Memory B cell (primary cell): ENCODE measurements at regions not wholly inside any gene's neighbourhood (a gene's known extent, or its start where the extent isn't known, plus 50 kb on each side); places are given as distances from the start of the nearest gene placed in this dataset.
A peak's percentile ranks its signal among the peaks of the same experiment; 100 is the strongest.

Experiments used
- ATAC-seq: fragments of 150-1000 bp; cut with Tn5 transposase; 2 replicates; pipeline ENCODE4 v1.10.0; 2021; ENCODE audit warnings: low read depth, mild to moderate bottlenecking, moderate library complexity
- DNase-seq, 2 donors: peaks; one replicate each; pipeline ENCODE4 v3.0.0; 2022; ENCODE audit warnings: low spot score in 2 of 2
- H3K27ac Mint-ChIP-seq: one replicate; pipeline ENCODE4 v1.8.0; 2022; ENCODE audit warnings: mild to moderate bottlenecking, moderate library complexity, mixed read lengths
- H3K27me3 Mint-ChIP-seq: one replicate; pipeline ENCODE4 v1.8.0; 2022; ENCODE audit warnings: mixed read lengths
- H3K36me3 Mint-ChIP-seq: one replicate; pipeline ENCODE4 v1.8.0; 2022; ENCODE audit warnings: mild to moderate bottlenecking, mixed read lengths
- H3K4me1 Mint-ChIP-seq: one replicate; pipeline ENCODE4 v1.8.0; 2022; ENCODE audit warnings: mixed read lengths
- H3K4me3 Mint-ChIP-seq: one replicate; pipeline ENCODE4 v1.8.0; 2022; ENCODE audit warnings: mild to moderate bottlenecking, moderate library complexity, mixed read lengths
- H3K9me3 Mint-ChIP-seq: one replicate; pipeline ENCODE4 v1.8.0; 2022; ENCODE audit warnings: mixed read lengths

- no peak for DNase-seq
- H3K36me3 Mint-ChIP-seq: peaks cover 4% of the 10 kb centered on the region
- H3K27me3 Mint-ChIP-seq: peaks cover 25% of the 10 kb centered on the region
- no peak overlapping the region for H3K4me3 Mint-ChIP-seq
- ATAC-seq: no peak
- no peak overlapping the region for H3K27ac Mint-ChIP-seq
- peaks cover 4% of the 10 kb centered on the region for H3K4me1 Mint-ChIP-seq
- peaks cover 7% of the 10 kb centered on the region for H3K9me3 Mint-ChIP-seq
Observed at GRCh38 chr1:54497338-54497737, 50.7 kb upstream of the ACOT11 start.

GRCh38 chr1:54495954-54496353 is 52.1 kb upstream of the ACOT11 start:
- DNase-seq (no peak), ATAC-seq (no peak)
- Mint-ChIP-seq H3K9me3 (peaks cover 7% of the 10 kb centered on the region), H3K4me3 (no peak overlapping the region), H3K4me1 (peaks cover 4% of the 10 kb centered on the region), H3K27me3 (peaks cover 24% of the 10 kb centered on the region), H3K36me3 (peaks cover 4% of the 10 kb centered on the region), H3K27ac (no peak overlapping the region)

GRCh38 chr1:54493608-54494007 is 54.4 kb upstream of the ACOT11 start:
- Mint-ChIP-seq H3K9me3 (peaks cover 7% of the 10 kb centered on the region), H3K27me3 (peaks cover 27% of the 10 kb centered on the region), H3K4me3 (no peak overlapping the region), H3K4me1 (peaks cover 2% of the 10 kb centered on the region), H3K27ac (no peak overlapping the region), H3K36me3 (peaks cover 4% of the 10 kb centered on the region)
- ATAC-seq (no peak), DNase-seq (no peak)

GRCh38 chr1:54490361-54491248 is 57.4 kb upstream of the ACOT11 start:
- Mint-ChIP-seq H3K27me3 (peaks cover 16% of the 10 kb centered on the region), H3K4me3 (peak overlapping the region; percentile 35), H3K27ac (no peak overlapping the region), H3K9me3 (no peaks in the 10 kb centered on the region), H3K4me1 (peaks cover 14% of the 10 kb centered on the region), H3K36me3 (no peaks in the 10 kb centered on the region)
- DNase-seq (no peak), ATAC-seq (no peak)

GRCh38 chr1:54489627-54490250 is 58.3 kb upstream of the ACOT11 start:
- peaks cover 14% of the 10 kb centered on the region for H3K4me1 Mint-ChIP-seq
- no peaks in the 10 kb centered on the region for H3K9me3 Mint-ChIP-seq
- H3K36me3 Mint-ChIP-seq: no peaks in the 10 kb centered on the region
- peak overlapping the region; percentile 88 for H3K4me3 Mint-ChIP-seq
- H3K27me3 Mint-ChIP-seq: peaks cover 16% of the 10 kb centered on the region
- H3K27ac Mint-ChIP-seq: no peak overlapping the region
- DNase-seq (no peak), ATAC-seq (peak; percentile 2)

- peak; percentile 81 for ATAC-seq
- no peaks in the 10 kb centered on the region for H3K9me3 Mint-ChIP-seq
- no peaks in the 10 kb centered on the region for H3K36me3 Mint-ChIP-seq
- H3K27me3 Mint-ChIP-seq: peaks cover 12% of the 10 kb centered on the region
- H3K4me3 Mint-ChIP-seq: peak overlapping the region; percentile 88
- no peak overlapping the region for H3K27ac Mint-ChIP-seq
- peaks cover 14% of the 10 kb centered on the region for H3K4me1 Mint-ChIP-seq
- peak; percentile 74 to 88 for DNase-seq
Observed at GRCh38 chr1:54488779-54489626, 59.0 kb upstream of the ACOT11 start.

- no peaks in the 10 kb centered on the region for H3K36me3 Mint-ChIP-seq
- H3K27ac Mint-ChIP-seq: no peak overlapping the region
- peaks cover 14% of the 10 kb centered on the region for H3K4me1 Mint-ChIP-seq
- H3K27me3 Mint-ChIP-seq: peaks cover 8% of the 10 kb centered on the region
- no peaks in the 10 kb centered on the region for H3K9me3 Mint-ChIP-seq
- ATAC-seq (peak; percentile 53), DNase-seq (peak; percentile 53 to 66)
- H3K4me3 Mint-ChIP-seq: peak overlapping the region; percentile 88
Observed at GRCh38 chr1:54488065-54488750, 59.8 kb upstream of the ACOT11 start.

- Mint-ChIP-seq H3K27me3 (peaks cover 8% of the 10 kb centered on the region), H3K36me3 (no peaks in the 10 kb centered on the region), H3K27ac (peak overlapping the region; percentile 39), H3K4me3 (peak overlapping the region; percentile 88), H3K4me1 (peaks cover 14% of the 10 kb centered on the region), H3K9me3 (no peaks in the 10 kb centered on the region)
- ATAC-seq (no peak), DNase-seq (no peak)
Observed at GRCh38 chr1:54487571-54488050, 60.4 kb upstream of the ACOT11 start.

- no peaks in the 10 kb centered on the region for H3K36me3 Mint-ChIP-seq
- peaks cover 8% of the 10 kb centered on the region for H3K27me3 Mint-ChIP-seq
- H3K4me3 Mint-ChIP-seq: peak overlapping the region; percentile 88
- no peak for DNase-seq
- peak overlapping the region; percentile 39 for H3K27ac Mint-ChIP-seq
- no peaks in the 10 kb centered on the region for H3K9me3 Mint-ChIP-seq
- peaks cover 14% of the 10 kb centered on the region for H3K4me1 Mint-ChIP-seq
- no peak for ATAC-seq
Observed at GRCh38 chr1:54486907-54487306, 61.1 kb upstream of the ACOT11 start.

GRCh38 chr1:54485416-54485815 is 62.6 kb upstream of the ACOT11 start:
- ATAC-seq (no peak), DNase-seq (no peak)
- H3K27ac Mint-ChIP-seq: no peak overlapping the region
- peaks cover 18% of the 10 kb centered on the region for H3K4me1 Mint-ChIP-seq
- no peaks in the 10 kb centered on the region for H3K27me3 Mint-ChIP-seq
- no peaks in the 10 kb centered on the region for H3K9me3 Mint-ChIP-seq
- no peaks in the 10 kb centered on the region for H3K36me3 Mint-ChIP-seq
- H3K4me3 Mint-ChIP-seq: no peak overlapping the region

- Mint-ChIP-seq H3K4me3 (no peak overlapping the region), H3K4me1 (peaks cover 17% of the 10 kb centered on the region), H3K9me3 (no peaks in the 10 kb centered on the region), H3K27ac (no peak overlapping the region), H3K27me3 (no peaks in the 10 kb centered on the region), H3K36me3 (no peaks in the 10 kb centered on the region)
- no peak for ATAC-seq
- DNase-seq: no peak
Observed at GRCh38 chr1:54483875-54484437, 64.1 kb upstream of the ACOT11 start.

- Mint-ChIP-seq H3K4me3 (no peak overlapping the region), H3K9me3 (no peaks in the 10 kb centered on the region), H3K36me3 (no peaks in the 10 kb centered on the region), H3K27me3 (peaks cover under 1% of the 10 kb centered on the region), H3K4me1 (peaks cover 9% of the 10 kb centered on the region), H3K27ac (no peak overlapping the region)
- DNase-seq (no peak), ATAC-seq (no peak)
Observed at GRCh38 chr1:54481201-54481884, 66.7 kb upstream of the ACOT11 start.

GRCh38 chr1:54480525-54480848 is 67.5 kb upstream of the ACOT11 start:
- peak overlapping the region; percentile 51 for H3K27ac Mint-ChIP-seq

More at GRCh38 chr1:54480525-54480848, 67.5 kb upstream of the ACOT11 start:
- Mint-ChIP-seq H3K4me3 (no peak overlapping the region), H3K4me1 (peaks cover 12% of the 10 kb centered on the region), H3K27me3 (peaks cover 4% of the 10 kb centered on the region), H3K36me3 (no peaks in the 10 kb centered on the region), H3K9me3 (no peaks in the 10 kb centered on the region)
- no peak for DNase-seq
- no peak for ATAC-seq
